ENCODE measurements at regions not wholly inside any gene's neighbourhood (a gene's known extent, or its start where the extent isn't known, plus 50 kb on each side); places are given as distances from the start of the nearest gene placed in this dataset.

DNA sequence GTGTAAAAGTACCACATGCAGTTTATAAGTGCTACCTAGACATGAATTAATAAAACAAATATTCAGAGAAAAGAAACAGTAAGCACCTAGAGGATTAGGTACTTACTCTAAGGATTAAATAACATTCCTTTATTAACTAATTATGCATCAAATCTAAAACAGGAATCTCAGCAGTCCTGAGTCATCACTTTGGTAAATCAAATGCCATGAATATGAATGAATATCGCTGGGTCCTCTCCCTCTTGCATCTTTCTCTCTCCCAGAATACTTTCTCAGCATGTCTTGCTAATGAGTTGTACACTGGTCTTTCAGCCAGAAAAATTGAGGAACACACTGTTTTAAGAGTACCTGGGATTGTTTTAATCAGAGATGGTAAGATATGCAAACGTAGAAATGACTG, 225.5 kb upstream of the NFE2L3 start:
- TF ChIP-seq, protein P1, sequence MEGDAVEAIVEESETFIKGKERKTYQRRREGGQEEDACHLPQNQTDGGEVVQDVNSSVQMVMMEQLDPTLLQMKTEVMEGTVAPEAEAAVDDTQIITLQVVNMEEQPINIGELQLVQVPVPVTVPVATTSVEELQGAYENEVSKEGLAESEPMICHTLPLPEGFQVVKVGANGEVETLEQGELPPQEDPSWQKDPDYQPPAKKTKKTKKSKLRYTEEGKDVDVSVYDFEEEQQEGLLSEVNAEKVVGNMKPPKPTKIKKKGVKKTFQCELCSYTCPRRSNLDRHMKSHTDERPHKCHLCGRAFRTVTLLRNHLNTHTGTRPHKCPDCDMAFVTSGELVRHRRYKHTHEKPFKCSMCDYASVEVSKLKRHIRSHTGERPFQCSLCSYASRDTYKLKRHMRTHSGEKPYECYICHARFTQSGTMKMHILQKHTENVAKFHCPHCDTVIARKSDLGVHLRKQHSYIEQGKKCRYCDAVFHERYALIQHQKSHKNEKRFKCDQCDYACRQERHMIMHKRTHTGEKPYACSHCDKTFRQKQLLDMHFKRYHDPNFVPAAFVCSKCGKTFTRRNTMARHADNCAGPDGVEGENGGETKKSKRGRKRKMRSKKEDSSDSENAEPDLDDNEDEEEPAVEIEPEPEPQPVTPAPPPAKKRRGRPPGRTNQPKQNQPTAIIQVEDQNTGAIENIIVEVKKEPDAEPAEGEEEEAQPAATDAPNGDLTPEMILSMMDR (IDR thresholded peaks at IDR 0.05) = no peak
- TF ChIP-seq POLR2A (IDR thresholded peaks at IDR 0.05) = no peak
